Cardiac muscle cell (in vitro differentiated cells and primary cell): ENCODE measurements at regions not wholly inside any gene's neighbourhood (a gene's known extent, or its start where the extent isn't known, plus 50 kb on each side); places are given as distances from the start of the nearest gene placed in this dataset.
"Not testable (repeated sequence)": the region's sequence is repeated elsewhere in the genome, so short reads cannot be mapped to it uniquely, and the experiment has no call there.

Source experiments
- DNase-seq, 2 donors: peaks; one replicate each; pipeline versions ENCODE4 v3.0.0 to v3.0.0-alpha.2; 2010 to 2017; ENCODE audit warnings: low read depth in 1 of 2, low spot score in 1 of 2
- H3K27ac ChIP-seq: fragments of 200-600 bp; sonication (generic); 2 replicates; pipeline ENCODE4 v1.5.1; 2016
- H3K27me3 ChIP-seq: fragments of 200-600 bp; sonication (generic); 2 replicates; pipeline ENCODE4 v1.6.0; 2016; ENCODE audit warnings: control low read depth
- H3K36me3 ChIP-seq: fragments of 200-600 bp; sonication (generic); 2 replicates; pipeline ENCODE4 v1.5.1; 2016; ENCODE audit warnings: control low read depth
- H3K4me1 ChIP-seq: fragments of 200-600 bp; sonication (generic); 2 replicates; pipeline ENCODE4 v1.8.1; 2017; ENCODE audit warnings: low read depth, mild to moderate bottlenecking, mixed run types
- H3K4me3 ChIP-seq: fragments of 200-600 bp; sonication (generic); 2 replicates; pipeline ENCODE4 v1.5.1; 2016; ENCODE audit warnings: mild to moderate bottlenecking
- H3K9me3 ChIP-seq: fragments of 200-600 bp; sonication (generic); 2 replicates; pipeline ENCODE4 v1.5.1; 2017; ENCODE audit warnings: low read depth, mild to moderate bottlenecking, control low read depth
- CTCF ChIP-seq: IDR thresholded peaks from 2 replicates; pipeline ENCODE4 v1.5.1; 2012; ENCODE audit warnings: low read depth, mild to moderate bottlenecking, low read length

GRCh38 chr16:86270696-86271095, 239.6 kb upstream of the FOXF1 start:
- no peaks in the 10 kb centered on the region for H3K9me3 ChIP-seq
- H3K27me3 ChIP-seq = peaks cover 8% of the 10 kb centered on the region
- H3K4me3 ChIP-seq = no peak overlapping the region
- H3K4me1 ChIP-seq = no peaks in the 10 kb centered on the region
- TF ChIP-seq CTCF = no peak
- no peaks in the 10 kb centered on the region for H3K36me3 ChIP-seq
- no peak for DNase-seq
- H3K27ac ChIP-seq = no peak overlapping the region

DNA sequence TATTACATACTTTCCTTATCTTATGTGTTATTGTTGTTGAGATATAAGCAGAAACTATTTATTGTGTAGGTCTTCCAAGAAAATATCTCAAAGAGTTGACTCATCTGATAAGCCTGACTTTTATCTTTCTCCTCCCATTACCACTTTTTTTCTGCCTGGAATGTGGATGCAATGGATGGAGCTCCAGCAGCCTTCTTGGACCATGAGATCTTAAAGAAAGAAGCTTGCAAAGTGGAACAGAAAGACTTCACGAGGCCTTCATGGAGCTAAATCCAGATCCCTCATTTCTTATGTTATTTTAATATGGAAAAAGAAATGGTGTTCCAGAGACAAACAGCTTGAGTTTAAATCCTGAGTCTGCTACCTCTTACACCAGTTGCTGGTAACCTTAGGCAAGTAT, 237.6 kb upstream of the FOXF1 start:
- Histone ChIP-seq H3K9me3 (no peaks in the 10 kb centered on the region), H3K4me1 (no peaks in the 10 kb centered on the region), H3K36me3 (no peaks in the 10 kb centered on the region), H3K27ac (no peak overlapping the region), H3K4me3 (no peak overlapping the region), H3K27me3 (peaks cover 26% of the 10 kb centered on the region)
- TF ChIP-seq CTCF = no peak
- no peak for DNase-seq

- no peak overlapping the region for H3K4me3 ChIP-seq
- H3K9me3 ChIP-seq = no peaks in the 10 kb centered on the region
- no peaks in the 10 kb centered on the region for H3K4me1 ChIP-seq
- TF ChIP-seq CTCF = no peak
- no peak overlapping the region for H3K27ac ChIP-seq
- H3K27me3 ChIP-seq = peaks cover 47% of the 10 kb centered on the region
- no peaks in the 10 kb centered on the region for H3K36me3 ChIP-seq
- no peak for DNase-seq
These were observed 233.1 kb upstream of the FOXF1 start for GRCh38 chr16:86277221-86277620.

GRCh38 chr16:86277859-86278258, 232.5 kb upstream of the FOXF1 start:
- H3K9me3 ChIP-seq, H3K36me3 ChIP-seq, H3K4me1 ChIP-seq, H3K4me3 ChIP-seq, DNase-seq, H3K27ac ChIP-seq: not testable (repeated sequence)
- peaks cover 49% of the 10 kb centered on the region for H3K27me3 ChIP-seq

DNA sequence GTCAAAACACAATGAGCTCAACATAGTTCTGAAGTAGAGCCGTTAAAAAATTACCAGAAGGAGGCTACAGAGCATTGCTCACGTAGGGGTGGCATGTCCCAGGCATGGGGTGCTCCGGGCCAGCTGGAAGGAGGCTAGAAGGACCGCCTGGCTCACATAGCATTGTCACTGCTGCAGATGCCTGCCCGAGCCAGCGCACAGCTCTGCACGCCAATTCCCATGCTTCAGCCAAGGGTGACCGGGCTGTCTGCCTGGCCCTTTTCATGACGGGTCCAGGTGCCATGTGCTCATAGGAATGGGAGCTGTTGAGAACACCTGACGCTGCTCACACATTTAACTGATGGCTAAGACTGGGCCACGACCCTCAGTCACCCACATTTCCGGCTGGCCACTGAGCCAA, 228.9 kb upstream of the FOXF1 start:
- DNase-seq = no peak
- TF ChIP-seq CTCF = no peak
- Histone ChIP-seq H3K27ac (no peak overlapping the region), H3K9me3 (no peaks in the 10 kb centered on the region), H3K4me3 (no peak overlapping the region), H3K27me3 (peaks cover 68% of the 10 kb centered on the region), H3K36me3 (no peaks in the 10 kb centered on the region), H3K4me1 (no peaks in the 10 kb centered on the region)

GRCh38 chr16:86283944-86284343, 226.4 kb upstream of the FOXF1 start:
- Histone ChIP-seq H3K27ac (no peak overlapping the region), H3K4me3 (no peak overlapping the region), H3K9me3 (no peaks in the 10 kb centered on the region), H3K27me3 (peaks cover 71% of the 10 kb centered on the region), H3K36me3 (no peaks in the 10 kb centered on the region), H3K4me1 (peaks cover 6% of the 10 kb centered on the region)
- DNase-seq = no peak
- TF ChIP-seq CTCF = no peak
